GM19351 (cell line): ENCODE measurements at regions not wholly inside any gene's neighbourhood (a gene's known extent, or its start where the extent isn't known, plus 50 kb on each side); places are given as distances from the start of the nearest gene placed in this dataset.
A peak's percentile ranks its signal among the peaks of the same experiment; 100 is the strongest.

Experiments used
- ATAC-seq: cut with Tn5 transposase; IDR thresholded peaks from one replicate; pipeline ENCODE4 v1.9.1; 2021; ENCODE audit warnings: mild to moderate bottlenecking, moderate library complexity; ENCODE audit not compliant: unreplicated experiment

DNA sequence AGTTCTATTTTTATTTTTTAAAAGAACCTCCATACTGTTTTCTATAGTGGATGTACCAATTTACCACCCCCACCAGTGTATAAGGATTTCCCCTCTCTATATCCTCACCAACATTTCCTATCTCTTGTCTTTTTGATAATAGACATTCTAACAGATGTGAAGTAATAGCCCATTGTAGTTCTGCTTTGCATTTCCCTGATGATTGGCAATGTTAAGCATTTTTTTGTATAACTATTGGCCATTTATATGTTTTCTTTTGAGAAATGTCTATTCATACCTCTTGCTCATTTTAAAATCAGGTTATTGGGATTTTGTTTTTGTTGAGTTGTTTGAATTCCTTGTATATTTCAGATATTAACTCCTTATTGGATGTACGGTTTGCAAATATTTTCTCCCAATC, 251.1 kb upstream of the HTR2C start:
- no peak for ATAC-seq

DNA sequence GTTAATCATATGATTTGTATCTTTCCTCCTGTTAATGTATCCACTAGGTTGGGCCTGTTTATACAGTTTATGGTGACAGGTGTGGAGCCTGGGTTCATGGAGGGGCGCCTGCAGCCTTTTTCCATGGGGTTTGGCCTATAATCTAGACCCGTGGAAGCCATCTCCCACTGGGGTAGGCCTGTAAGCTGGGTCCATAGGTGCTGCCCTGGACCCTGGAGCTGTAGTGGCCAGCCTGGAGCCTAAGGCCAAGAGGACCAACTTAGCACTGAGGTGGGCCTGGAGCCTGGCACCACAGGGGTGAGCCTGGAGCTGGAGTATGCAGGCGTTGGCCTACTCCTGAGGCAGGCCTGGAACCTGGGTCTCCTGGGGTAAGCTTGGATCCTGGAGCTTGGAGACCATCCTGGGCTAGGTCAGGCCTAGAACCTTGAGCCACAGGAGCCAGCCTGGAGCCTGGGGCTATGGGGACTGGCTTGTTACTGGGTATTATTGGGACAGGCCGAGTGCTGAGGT, 249.4 kb upstream of the HTR2C start:
- ATAC-seq: no peak

DNA sequence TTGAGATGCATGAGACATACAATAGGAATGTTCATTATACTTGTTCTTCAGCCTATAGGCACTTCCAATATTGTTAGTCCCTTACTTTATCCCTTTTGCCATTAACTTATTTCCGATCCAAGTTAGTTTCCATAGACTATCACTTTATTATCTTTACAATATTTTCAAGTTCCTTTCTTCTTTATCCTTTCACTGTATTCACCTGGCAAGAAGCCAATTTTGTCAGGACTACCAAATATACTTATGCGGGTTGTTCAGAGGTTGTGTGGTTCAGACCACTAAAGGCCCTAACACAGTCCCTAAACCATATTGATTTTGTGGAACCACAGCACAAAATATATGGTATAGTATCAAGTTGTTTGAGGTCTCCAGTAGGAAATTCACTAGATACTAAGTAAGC, 245.0 kb upstream of the HTR2C start:
- ATAC-seq: no peak

DNA sequence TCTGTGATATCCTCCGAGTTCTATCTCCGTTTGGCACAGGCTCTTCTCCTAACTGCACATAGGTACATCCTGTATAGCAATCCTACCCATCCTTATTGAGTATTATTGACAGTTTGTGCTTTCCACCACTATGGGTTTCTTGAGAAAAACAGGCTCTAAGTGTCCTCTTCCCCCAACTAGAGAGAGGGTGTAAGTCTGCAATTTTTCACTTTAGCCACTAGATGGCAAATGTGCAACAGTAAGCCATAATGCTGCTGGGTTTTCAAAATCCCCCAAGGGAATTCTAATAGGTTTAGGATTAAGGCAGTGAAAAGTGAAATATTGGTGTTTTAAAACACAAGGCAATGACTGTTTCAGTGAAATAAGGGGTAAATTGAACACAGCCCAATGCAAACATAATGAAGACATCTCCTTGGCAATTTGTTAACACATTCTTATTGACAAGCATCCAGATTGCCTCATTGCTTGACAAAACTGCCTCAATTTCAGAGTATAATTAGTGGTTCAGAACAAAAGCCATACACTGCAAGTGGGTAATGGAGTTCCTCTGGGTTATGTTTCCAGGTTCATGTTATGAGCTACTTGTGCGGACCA, 239.0 kb upstream of the HTR2C start:
- peak; percentile 98 for ATAC-seq

DNA sequence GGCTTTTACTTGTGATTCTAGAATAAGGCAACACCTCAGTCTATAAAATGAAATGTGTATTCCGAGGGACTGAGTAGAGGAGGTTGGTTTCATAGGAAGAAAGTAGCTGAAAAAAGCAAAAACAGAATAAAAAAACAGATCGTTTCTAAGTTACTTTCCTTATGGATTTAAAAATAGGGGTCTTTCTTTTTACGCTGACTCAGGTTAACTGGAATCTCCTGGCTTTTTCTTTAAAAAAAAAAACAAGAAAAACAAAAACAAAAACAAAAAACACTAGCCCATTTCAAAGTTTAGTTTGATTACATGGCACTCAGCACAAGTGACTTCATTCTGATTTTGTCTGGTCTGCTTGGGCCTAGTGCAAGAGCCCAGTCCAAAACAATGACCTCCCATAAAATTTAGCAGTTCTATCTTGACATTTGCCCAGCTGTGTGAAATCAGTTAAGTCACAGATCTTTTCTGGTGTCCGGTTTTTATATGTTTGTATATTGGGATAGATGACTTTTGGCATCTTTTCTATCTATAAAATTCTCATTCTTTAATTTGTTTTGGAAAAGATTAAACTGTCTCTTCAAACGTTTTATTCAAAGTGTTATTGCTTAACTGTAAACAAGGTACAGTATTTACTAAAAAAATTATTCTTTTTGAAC, 222.7 kb upstream of the HTR2C start:
- ATAC-seq: no peak

DNA sequence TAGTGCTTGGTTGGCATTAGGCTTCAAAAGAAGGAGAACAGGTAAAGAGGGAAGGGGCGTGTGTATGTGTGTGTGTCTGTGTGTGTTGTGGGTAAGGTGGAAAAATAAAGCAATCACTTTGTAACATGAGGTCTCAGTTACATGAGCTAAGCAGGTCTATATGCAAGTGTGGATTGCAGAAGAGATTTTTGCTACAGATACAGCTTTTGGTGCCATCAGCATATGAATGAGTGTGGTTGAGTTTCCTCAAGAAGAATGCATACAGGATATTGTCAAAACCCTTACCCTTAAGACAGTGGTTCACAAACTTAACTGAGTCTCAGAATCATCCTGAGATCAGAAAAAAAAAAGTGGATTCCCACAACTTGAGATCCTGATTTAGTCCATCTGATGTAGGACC, 220.5 kb upstream of the HTR2C start:
- no peak for ATAC-seq

DNA sequence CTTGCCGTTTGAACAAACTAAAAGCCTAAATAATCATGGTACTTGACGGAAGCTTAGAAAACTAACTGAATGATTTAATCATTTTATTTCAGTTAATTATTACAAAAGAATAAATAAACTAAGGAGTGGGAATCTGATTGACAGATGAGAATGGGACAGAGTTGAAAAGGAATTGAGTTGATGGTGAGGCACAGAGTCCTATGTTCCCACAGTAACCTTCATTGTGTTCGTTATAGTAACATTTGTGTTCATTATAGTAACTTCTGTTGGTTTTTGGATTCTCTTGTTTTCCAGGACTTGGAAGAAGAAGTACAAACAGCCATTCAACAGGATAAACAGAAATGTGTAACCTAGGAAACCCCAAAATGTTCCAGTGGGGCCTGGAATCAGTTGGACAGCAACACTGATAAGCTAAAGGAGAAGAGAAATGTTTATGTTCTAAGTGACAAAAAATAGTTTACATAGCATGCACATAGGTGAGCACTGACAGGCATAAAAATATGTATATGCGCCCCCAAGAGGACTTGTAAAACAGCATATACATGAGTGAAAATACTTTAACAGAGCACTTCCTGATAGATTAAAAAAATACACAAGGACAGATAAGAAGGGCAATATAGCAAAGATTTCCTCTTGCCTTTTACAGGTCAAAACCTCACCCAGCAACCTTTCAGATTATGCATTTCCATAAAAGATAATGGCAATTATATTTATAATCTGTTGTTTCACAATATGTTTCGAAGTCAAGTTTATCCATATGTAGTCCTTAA, 218.6 kb upstream of the HTR2C start:
- ATAC-seq: no peak

DNA sequence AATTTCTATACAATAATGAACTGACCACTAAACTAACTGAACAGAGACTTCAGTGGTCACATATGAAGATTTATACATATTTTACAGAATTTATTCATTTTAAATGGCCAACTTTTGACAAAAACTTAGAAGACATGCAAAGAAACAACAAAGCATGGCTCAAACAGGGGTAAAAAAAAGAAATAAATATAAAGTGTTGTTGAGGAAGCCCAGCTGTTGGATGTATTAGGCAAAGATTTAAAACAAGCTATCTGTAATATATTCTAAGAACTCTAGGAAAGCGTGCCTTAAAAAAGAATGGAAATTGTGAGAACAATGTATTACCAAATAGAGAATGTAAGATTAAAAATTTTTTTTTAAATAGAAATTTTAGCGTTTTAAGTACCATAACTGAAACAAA, 210.9 kb upstream of the HTR2C start:
- no peak for ATAC-seq

DNA sequence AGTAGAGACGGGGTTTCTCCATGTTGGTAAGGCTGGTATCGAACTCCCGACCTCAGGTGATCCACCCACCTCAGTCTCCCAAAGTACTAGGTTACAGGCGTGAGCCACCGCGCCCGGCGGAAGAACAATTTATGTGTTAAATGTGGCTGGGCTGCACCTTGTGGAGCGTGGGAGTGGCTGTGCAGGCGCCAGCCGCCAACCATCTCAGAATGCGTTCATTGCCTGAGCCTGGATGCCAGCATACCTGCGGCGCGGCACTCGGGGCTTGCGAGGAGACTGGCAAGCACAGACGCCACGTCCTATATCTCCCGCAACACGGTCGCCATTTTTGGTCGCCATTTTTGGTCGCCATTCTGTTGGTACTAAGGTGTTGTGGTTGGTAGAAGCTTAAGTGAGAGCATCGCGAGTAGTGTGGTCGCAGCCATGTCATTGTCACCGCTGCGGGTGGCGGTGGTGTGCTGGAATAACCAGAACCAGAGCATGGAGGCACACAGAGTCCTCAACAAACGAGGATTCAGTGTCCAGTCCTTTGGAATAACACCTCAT, 193.6 kb upstream of the HTR2C start:
- ATAC-seq: no peak
